ENCODE measurements at regions not wholly inside any gene's neighbourhood (a gene's known extent, or its start where the extent isn't known, plus 50 kb on each side); places are given as distances from the start of the nearest gene placed in this dataset.
"Not testable (repeated sequence)": the region's sequence is repeated elsewhere in the genome, so short reads cannot be mapped to it uniquely, and the experiment has no call there.

DNA sequence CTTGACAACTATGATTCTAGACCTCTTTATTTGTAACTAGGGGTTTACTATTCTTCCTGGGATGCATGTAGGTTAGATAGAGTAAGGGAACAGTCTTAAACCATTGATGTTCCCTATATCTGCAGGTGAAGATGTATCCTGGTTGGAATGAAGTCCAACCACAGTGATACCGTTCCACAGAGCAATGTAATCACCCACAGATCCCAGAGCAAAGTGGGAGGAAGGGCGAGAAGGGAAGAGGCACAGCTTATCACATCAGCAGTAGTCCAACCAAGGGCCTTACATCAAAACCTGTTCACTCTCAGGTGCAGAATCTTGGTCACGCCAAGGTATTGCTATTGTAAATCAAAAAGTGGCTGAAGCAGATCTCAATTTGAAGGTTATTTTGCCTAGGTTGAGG, 61.8 kb upstream of the LIPC start:
- Histone ChIP-seq H3K4me1 (no peaks in the 10 kb centered on the region), H3K27ac (replicated peaks) (no peak overlapping the region), H3K4me3 (no peak overlapping the region), H3K9me3 (replicated peaks) (peaks cover 9% of the 10 kb centered on the region), H3K27me3 (ENCODE audit: low read depth) (no peaks in the 10 kb centered on the region), H3K36me3 (no peaks in the 10 kb centered on the region)
- TF ChIP-seq, protein P1, sequence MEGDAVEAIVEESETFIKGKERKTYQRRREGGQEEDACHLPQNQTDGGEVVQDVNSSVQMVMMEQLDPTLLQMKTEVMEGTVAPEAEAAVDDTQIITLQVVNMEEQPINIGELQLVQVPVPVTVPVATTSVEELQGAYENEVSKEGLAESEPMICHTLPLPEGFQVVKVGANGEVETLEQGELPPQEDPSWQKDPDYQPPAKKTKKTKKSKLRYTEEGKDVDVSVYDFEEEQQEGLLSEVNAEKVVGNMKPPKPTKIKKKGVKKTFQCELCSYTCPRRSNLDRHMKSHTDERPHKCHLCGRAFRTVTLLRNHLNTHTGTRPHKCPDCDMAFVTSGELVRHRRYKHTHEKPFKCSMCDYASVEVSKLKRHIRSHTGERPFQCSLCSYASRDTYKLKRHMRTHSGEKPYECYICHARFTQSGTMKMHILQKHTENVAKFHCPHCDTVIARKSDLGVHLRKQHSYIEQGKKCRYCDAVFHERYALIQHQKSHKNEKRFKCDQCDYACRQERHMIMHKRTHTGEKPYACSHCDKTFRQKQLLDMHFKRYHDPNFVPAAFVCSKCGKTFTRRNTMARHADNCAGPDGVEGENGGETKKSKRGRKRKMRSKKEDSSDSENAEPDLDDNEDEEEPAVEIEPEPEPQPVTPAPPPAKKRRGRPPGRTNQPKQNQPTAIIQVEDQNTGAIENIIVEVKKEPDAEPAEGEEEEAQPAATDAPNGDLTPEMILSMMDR (IDR thresholded peaks at IDR 0.05; ENCODE audit: borderline replicate concordance) = no peak
- intact Hi-C loops (cut with micrococcal nuclease) = no loop called here
- DNase-seq = no peak

DNA sequence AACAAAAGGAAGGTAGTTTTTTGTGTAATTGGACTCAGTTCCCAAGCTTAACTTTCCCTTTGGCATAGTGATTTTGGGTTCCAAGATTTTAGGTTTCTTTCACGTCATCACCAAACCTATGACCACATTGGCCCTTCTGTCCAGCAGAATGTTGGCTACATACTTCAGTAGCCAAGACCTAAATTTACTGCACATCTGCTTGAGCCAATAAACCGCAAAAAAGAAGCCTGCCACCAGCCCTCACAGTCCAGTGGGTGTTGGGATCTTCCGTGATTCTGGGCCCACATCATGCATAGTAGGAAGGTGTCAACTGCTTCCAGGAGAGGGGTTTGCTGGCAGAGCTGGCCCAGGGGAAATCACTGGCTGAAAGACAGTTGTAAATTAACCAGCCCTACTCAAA, 57.6 kb upstream of the LIPC start:
- Histone ChIP-seq H3K4me1 (no peaks in the 10 kb centered on the region), H3K36me3 (no peaks in the 10 kb centered on the region), H3K9me3 (replicated peaks) (peaks cover 16% of the 10 kb centered on the region), H3K27me3 (ENCODE audit: low read depth) (no peaks in the 10 kb centered on the region), H3K4me3 (no peak overlapping the region), H3K27ac (replicated peaks) (no peak overlapping the region)
- DNase-seq = no peak
- intact Hi-C loops (cut with micrococcal nuclease) = no loop called here
- TF ChIP-seq, protein P1 (IDR thresholded peaks at IDR 0.05; ENCODE audit: borderline replicate concordance) = no peak

DNA sequence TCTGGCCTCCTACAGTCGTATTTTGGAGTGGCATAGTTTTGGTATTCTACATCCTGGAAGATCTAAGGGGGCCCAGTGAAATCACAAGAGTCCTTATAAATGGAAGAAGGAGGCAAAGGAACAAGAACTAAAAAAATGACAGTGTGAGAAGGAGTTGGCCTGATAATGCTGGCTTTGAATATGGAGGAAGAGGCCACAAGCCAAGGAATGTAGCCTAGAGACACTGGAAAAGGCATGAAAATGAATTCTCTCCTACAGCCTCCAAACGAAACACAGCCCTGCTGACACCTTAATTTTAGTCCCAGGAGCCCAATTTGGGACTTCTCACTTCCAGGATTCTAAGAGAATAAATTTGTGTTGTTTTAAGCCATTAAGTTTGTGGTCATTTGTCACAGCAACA, 54.6 kb upstream of the LIPC start:
- Histone ChIP-seq H3K4me1 (no peaks in the 10 kb centered on the region), H3K36me3 (no peaks in the 10 kb centered on the region), H3K9me3 (replicated peaks) (peaks cover 12% of the 10 kb centered on the region), H3K27me3 (ENCODE audit: low read depth) (no peaks in the 10 kb centered on the region), H3K27ac (replicated peaks) (no peak overlapping the region), H3K4me3 (no peak overlapping the region)
- intact Hi-C loops (cut with micrococcal nuclease) = no loop called here
- no peak for DNase-seq
- TF ChIP-seq, protein P1 (IDR thresholded peaks at IDR 0.05; ENCODE audit: borderline replicate concordance) = no peak

DNA sequence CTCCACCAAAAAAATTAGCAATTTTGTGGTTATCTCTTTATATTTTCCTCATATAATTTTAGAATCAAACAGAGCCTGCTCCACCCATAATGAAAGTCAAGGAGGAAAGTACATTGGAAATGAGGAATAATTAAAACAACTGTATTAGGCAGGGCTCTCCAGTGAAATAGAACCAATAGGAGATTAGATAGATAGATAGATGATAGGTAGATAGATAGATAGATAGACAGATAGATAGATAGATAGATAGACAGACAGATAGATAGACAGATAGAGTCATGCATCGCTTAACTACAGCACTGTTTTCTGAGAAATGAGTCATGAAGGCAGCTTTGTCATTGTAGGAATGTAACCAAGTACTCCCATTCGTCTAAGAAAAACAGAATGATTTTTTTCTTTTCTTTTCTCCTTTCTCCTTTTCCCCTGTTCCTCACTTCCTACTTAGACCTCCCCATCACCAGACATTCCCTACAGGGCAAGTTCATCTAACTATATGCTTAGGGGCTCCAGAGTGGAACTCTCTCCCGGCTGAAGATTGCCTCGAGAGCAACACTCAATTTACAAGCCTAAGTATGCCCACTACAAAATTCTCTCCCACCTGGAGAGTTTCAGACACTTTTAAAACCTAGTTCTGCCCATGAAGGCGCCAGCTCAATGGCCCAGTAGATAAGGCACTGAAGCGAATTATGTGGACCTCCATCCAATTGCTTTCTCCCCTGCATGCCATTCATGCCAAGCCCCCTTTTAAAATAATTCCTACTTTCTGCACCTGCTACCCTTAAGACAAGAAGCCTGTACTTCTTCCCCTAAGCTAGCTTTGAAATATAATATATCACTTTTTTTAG, 53.3 kb upstream of the LIPC start:
- no peaks in the 10 kb centered on the region for H3K4me1 ChIP-seq
- no peak for DNase-seq
- no peak overlapping the region for H3K4me3 ChIP-seq
- intact Hi-C loops (cut with micrococcal nuclease) = no loop called here
- no peak overlapping the region for H3K27ac ChIP-seq (replicated peaks)
- peaks cover 9% of the 10 kb centered on the region for H3K9me3 ChIP-seq (replicated peaks)
- H3K36me3 ChIP-seq = no peaks in the 10 kb centered on the region
- TF ChIP-seq, protein P1 (IDR thresholded peaks at IDR 0.05; ENCODE audit: borderline replicate concordance) = no peak
- no peaks in the 10 kb centered on the region for H3K27me3 ChIP-seq (ENCODE audit: low read depth)

DNA sequence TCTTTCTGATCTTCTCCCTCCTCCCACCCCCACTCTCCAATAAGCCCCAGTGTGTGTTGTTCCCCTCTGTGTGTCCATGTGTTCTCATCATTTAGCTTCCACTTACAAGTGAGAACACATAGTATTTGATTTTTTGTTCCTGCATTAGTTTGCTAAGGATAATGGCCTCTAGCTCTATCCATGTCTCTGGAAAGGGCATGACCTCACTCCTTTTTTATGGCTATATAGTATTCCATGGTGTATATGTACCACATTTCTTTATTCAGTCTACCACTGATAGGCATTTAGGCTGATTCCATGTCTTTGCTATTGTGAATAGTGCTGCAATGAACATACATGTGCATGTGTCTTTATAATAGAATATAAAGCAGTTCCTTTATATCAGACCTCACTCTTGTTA, 52.3 kb upstream of the LIPC start:
- H3K27ac ChIP-seq (replicated peaks); DNase-seq; H3K4me3 ChIP-seq; intact Hi-C loops (cut with micrococcal nuclease); H3K27me3 ChIP-seq (ENCODE audit: low read depth); H3K36me3 ChIP-seq; H3K9me3 ChIP-seq (replicated peaks); H3K4me1 ChIP-seq: not testable (repeated sequence)

DNA sequence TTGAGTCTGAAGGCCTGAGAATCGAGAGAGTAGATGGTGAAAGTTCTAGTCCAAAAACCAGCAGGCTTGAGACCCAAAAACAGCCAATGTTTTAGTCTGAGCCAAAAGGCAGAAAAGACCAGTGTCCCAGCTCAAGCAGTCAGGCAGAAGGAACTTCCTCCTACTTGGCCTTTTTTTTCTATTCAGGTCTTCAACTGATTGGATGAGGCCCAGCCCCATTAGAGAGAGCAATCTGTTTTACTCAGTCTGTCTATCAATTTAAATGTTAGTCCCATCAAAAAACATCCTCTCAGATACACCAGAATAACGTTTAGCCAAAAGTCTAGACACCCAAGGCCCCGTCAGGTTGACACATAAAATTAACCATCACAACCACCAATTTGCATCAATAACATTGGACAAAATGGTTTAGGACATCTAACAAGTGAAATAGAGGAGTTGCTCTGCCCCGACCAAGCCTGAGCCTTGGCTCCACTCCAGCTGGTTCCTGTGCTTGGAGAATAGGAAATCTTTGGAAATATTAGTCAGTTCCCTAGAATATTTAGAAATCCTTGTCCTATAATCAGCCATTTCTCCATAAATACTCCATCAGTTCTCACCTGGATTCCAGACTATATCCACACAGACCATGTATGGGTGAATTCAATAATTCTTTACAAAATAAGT, 51.4 kb upstream of the LIPC start:
- TF ChIP-seq, protein P1 (IDR thresholded peaks at IDR 0.05; ENCODE audit: borderline replicate concordance) = no peak
- no peaks in the 10 kb centered on the region for H3K4me1 ChIP-seq
- no peak for DNase-seq
- no peak overlapping the region for H3K4me3 ChIP-seq
- no peaks in the 10 kb centered on the region for H3K36me3 ChIP-seq
- intact Hi-C loops (cut with micrococcal nuclease) = no loop called here
- H3K27ac ChIP-seq (replicated peaks) = no peak overlapping the region
- no peaks in the 10 kb centered on the region for H3K27me3 ChIP-seq (ENCODE audit: low read depth)
- H3K9me3 ChIP-seq (replicated peaks) = peaks cover 9% of the 10 kb centered on the region
